ENCODE measurements at regions not wholly inside any gene's neighbourhood (a gene's known extent, or its start where the extent isn't known, plus 50 kb on each side); places are given as distances from the start of the nearest gene placed in this dataset.
A peak's percentile ranks its signal among the peaks of the same experiment; 100 is the strongest.
"Not testable (repeated sequence)": the region's sequence is repeated elsewhere in the genome, so short reads cannot be mapped to it uniquely, and the experiment has no call there.

DNA sequence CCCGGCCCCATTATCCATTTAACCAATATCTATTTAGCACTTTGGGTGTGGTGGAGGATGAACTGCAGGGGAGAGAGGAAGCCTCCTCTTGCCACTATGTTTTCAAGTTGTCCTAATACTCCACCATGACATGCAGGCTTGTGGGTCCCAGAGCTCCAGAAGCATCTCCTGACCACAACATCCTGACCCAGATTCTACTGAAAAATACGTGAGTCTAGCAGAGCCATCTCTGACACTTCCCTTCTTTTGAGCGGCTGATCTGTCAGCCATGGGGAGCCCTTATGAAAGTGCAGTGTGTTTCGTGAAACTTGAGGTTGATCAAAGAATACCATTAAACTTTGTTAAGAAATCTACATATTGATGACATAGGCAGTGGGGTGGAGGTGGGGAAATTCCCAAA lies 126.6 kb downstream of the UNC93B1 start:
- not testable (repeated sequence) for DNase-seq (ENCODE audit: low read depth, low spot score)

DNA sequence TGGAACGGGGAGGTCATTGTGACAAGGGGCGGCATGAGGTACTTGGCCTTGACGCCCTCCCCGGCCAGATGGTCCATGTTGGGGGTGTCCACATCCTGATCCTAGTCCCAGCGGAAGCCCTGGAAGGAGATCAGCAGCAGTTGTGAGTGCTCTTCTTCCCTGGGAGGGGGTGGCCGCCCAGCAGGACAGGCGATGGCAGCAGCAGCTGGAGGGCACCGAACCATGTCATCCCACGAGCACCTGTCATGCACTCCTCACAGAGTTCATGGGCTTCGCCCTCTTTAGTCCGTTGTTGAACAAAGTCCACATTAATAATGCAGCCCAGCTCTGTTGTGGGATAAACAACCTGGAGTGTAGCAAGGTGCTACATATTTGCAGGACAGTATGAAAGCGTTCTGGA lies 130.7 kb downstream of the UNC93B1 start:
- DNase-seq (ENCODE audit: low read depth, low spot score), result not testable (repeated sequence)

DNA sequence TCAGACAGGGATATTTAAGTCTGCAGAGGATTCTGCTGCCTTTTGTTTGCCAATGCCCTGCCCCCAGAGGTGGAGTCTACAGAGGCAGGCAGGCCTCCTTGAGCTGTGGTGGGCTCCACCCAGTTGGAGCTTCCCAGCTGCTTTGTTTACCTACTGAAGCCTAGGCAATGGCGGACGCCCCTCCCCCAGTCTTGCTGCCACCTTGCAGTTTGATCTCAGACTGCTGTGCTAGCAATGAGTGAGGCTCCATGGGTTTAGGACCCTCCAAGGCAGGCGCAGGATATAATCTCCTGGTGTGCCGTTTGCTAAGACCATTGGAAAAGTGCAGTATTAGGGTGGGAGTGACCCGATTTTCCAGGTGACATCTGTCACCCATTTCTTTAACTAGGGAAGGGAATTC lies 132.7 kb downstream of the UNC93B1 start:
- not testable (repeated sequence) for DNase-seq (ENCODE audit: low read depth, low spot score)

DNA sequence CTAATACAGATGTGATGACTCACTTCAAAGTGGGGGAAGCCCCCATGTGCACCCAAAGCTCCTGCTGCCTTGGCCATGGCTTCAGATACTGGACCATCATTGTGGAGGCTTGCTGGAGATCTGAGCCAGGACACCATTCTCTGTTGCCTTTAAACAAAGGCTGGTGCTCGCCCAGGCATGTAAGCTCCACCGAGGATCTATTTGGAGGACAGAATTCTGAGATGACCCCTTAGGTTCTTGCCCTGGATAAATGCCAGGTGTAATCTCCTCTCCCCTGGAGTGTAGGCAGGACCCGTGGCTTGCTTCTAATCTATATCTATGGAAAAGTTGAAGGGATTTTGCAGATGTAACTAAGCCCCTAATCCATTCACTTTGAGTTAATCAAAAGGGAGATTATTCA lies 141.0 kb downstream of the UNC93B1 start:
- not testable (repeated sequence) for DNase-seq (ENCODE audit: low read depth, low spot score)

DNA sequence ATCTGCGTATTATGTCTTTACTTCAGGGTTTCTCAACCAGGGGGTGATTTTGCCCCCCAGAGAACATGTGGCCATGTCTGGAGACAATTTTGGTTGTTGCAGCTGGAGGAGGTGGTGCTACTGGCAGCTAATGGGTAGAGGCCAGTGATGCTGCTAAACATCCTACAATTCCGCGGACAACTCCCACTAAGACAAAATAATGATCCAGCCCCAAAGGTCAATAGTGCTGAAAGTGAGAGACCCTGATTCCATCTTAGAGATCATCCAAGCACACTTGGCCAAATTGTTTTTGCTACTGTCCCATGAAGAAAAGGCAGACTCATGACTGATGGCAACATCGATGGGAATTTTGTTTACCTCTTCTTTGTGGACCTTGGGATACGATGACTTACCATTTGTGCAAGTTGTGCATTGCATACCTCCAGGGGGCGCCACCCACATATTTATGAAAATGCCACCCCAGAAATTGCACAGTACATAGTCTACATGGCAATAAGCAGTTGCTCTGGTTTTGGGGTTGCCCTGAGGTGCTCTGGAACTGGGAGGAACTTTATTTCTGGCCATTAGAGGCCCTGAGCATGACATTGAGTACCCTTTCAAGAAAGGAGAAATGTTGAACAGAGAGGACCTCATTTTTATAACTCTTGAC lies 144.3 kb downstream of the UNC93B1 start:
- not testable (repeated sequence) for DNase-seq (ENCODE audit: low read depth, low spot score)

DNA sequence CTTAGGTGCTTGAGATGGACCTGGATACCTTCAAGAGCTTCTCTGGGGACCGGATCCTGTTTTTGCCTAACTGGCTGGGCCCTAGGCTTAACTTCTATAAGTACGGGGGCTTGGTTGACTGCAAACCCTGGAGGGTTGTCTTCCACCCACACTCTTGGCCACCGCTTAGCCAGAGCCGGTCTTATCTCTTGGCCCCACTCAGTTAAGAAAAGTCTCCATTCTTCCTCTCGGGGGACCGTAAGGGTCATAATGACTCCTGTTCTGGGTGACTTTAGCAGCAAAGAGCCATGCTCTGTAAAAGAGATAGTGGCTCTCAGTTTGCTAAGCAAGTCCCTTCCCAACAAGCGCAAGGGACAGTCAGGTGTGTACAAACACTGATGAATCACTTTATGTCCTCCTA lies 153.2 kb downstream of the UNC93B1 start:
- DNase-seq (ENCODE audit: low read depth, low spot score), result not testable (repeated sequence)

DNA sequence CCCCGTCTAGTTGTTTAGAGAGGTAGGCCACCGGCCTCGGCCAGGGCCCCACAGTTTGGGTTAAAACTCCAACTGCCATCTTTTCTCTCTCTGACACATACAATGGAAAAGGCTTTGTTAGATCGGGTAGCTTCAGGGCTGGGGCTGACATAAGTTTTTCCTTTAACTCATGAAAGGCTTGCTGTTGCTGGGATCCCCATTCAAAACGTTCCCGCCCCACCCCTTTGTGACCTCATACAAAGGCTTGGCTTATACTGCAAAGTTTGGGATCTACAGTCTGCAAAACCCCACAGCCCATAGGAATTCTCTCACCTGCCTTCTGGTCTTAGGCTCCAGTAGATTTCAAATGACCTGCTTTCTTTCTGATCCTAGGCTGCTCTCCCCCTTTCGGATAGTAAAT lies 154.1 kb downstream of the UNC93B1 start:
- DNase-seq (ENCODE audit: low read depth, low spot score), result not testable (repeated sequence)

DNA sequence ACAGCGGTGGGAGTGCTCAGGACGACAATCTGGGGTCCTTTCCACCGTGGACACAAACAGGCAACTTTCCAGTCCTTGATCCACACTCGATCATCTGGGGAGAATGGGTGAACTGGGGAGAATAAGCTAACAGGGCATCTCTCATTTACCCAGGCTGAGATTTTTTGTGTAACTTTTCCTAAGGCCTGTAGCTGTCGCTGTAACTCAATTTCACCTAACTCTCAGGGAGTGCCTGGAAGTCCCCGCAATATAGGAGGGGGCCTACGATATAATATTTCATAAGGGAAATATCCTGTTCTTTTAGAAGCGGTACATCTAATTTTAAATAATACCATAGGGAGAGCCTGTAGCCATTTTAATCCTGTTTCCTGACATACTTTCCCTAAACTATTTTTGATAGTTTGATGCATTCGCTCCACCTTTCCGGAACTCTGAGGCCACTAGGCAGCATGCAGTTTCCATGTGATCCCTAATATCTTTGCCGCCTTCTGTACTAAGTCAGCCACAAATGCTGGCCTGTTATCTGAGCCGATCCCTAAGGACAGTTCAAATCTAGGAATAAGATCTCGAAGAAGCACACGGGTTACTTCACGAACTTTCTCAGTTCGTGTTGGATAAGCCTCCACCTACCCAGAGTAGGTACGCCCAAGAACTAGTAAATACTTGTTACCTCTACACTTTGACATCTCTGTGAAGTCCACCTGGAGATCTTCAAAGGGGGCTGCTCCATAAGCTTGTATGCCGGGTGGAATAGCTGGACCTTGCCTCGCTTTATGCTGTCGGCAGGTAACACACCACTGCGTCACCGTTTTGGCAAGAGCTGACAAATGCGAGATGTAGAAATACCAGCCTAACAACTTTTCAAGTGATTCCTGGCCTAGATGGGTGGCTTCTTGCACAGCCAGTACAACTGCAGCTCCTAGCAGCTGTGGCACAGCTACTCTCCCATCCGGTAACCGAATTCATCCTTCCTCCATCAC lies 155.7 kb downstream of the UNC93B1 start:
- DNase-seq (ENCODE audit: low read depth, low spot score), result peak; percentile 34

DNA sequence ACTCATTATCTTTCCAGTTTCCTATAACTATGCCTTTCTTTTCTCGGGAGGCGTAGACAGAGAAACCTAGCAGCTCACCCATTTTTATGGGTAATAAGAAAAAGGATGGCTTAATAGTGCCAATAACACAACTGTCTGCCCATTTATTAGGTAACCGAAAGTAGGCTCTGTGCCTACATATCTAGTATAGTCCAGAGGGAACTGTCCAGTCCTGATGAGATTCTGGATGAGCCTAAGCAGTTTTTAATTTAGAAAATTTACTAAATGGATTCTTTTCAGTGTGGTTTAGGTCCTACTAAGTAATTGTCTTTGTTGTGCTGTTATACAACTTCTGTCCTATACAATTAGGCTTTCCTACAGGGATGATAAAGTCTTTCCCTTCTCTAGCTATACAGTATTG lies 157.6 kb downstream of the UNC93B1 start:
- not testable (repeated sequence) for DNase-seq (ENCODE audit: low read depth, low spot score)

DNA sequence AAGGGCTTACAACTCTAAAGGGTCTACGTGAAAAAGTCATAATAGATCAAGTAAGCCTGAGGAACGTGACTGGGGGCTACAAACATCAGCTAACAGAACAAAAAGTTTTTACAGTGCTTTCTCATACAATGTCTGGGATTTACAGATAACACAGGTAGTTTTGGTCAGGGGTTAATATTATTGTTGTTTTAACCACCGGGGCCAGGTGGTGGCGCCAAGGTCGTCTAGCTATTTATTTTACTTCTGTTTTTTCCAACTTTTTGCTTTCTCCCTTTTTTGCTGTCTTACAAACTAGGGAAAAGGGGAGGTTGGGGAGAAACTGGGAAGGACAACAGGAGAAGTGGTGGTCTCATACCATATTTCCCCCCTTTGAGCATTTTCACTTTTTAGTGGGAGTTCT lies 158.6 kb downstream of the UNC93B1 start:
- DNase-seq (ENCODE audit: low read depth, low spot score), result not testable (repeated sequence)

DNA sequence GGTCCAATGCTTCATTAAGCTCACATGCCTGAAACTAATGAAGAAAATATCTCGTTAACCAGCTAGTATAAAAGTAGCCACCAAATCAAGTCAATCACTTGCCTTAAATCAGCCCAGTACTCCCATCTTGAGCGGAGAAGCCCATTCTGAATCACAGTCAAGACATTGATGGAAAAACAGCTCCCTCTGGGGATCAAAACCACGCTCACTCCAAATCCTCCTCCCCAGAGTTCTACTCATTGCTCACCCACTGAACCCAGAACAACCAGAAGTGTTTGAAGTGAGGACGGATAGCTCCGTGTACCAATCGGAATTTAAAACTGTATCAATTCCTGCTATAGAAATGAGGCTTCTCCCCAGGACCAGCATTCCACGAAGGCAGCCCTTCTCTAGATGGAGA lies 163.3 kb downstream of the UNC93B1 start:
- DNase-seq (ENCODE audit: low read depth, low spot score), result not testable (repeated sequence)

DNA sequence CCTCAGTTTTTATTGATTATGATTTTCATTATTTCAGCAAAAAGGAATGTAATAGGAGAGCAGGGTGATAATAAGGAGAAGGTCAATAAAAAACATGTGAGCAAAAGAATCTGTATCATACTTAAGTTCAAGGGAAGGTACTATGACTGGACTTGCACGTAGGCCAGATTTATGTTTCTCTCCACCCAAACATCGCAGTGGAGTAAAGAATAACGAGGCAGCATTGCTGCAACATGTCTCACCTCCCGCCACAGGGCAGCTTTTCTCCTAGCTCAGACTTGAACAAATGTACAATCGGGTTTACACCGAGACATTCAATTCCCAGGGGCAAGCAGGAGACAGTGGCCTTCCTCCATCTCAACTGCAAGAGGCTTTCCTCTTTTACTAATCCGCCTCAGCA lies 155.7 kb upstream of the ALDH3B2 start:
- DNase-seq (ENCODE audit: low read depth, low spot score), result not testable (repeated sequence)

DNA sequence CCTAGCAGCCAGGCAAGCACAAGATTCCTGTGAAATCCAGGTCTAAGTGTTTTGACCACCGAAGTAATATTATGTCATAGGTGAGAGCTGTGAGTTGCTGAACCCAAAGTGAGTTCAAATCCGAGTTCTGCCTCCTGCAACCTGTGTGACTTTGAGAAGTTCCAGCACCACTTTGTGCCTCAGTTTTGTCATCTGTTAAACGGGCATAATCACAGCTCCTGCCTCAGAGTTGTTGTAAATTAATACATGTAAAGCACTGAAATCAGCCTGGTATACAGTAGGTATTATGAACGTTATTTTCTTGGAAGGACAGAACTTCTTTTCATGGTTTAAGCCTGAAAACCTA lies 152.5 kb upstream of the ALDH3B2 start:
- DNase-seq (ENCODE audit: low read depth, low spot score), result not testable (repeated sequence)

DNA sequence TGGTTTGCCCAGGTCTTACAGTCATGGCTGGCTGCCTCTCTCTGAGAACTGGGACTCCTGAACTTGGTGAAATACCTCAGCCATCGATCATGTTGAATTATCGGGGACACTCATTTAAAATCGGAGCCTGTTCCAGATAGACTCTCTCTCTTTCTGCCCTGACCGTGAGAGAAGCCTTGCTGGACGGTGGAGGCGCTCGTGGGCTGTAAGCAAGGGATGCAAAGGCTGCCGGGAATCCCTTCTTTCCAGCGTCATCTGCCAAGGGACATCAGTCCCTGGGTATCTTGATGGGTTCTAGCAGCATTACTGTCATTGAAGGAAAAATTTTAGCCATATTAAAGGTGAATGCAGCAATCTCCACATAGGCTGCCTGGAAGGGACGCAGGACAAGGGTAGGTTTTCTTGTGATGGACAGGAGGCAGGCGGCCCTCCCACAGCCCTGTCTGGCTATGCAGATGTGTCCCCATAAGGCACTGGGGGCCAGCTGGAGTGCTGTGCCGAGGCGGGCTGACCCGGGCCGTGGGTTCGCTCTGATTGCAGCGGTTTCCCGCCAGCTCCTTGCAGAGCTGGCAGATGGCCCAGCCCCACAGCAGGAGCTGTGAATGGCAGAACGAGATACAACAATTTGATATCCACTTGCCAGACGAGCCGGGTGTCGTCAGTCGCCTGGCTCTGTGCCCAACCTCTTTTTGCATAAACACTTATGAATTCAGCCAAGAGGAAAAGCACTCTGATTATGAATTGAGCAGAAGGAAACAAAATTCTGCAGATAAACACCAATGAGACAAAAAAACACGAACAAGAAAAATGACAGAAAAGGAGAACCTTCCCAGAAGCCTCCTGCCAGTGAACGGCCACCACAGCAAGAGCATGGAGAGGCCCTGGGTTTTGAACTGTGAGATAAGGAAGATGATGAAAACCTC lies 151.9 kb upstream of the ALDH3B2 start:
- peak; percentile 31 for DNase-seq (ENCODE audit: low read depth, low spot score)

DNA sequence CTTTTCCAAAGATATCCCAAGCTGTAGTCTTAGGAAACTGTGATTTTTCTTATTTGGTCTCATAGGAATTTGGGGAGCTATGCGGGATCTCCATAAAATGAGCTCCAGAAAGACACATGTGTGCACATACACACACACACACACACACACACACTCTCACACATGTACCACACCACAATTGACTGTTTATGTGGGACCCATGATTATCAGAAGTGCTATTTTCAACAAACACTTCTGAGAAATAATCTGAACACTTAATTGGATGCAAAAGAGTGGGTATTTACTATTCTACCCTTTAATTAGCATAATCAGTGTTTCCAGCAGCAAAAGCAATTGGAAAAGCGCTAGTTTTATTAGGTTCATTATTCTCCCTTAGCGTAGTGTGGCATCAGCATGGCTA lies 150.4 kb upstream of the ALDH3B2 start:
- not testable (repeated sequence) for DNase-seq (ENCODE audit: low read depth, low spot score)

DNA sequence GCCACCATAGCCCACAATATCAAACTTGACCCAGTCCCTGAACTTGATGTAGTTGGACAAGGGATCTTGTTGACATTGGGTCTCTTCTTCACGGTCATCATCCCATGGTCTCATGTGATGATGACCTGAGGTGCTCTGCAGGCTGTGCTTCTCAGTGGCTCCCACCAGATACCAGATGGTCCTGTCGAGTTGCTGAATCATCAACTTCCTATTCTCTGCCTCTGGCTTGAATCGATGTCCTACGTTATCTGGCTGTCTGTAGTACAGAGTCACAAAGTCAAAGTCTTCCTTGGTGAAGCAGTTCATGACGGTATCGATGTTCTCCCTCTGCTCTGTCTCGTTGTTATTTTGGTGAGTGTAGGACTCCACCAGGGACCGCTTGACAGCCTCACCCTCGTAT lies 145.7 kb upstream of the ALDH3B2 start:
- DNase-seq (ENCODE audit: low read depth, low spot score), result no peak

DNA sequence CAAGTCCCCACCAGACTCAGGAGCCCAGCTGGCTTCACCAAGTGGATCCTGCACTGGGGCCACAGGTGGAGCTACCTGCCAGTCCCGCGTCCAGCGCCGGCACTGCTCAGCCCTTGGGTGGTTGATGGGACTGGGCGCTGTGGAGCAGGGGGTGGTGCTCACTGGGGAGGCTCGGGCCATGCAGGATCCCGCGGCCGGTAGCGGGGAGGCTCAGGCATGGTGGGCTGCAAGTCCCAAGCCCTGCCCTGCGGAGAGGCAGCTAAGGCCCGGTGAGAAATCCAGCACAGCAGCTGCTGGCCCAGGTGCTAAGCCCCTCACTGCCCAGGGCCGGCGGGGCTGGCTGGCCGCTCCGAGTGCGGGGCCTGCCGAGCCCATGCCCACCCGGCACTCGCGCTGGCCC lies 143.1 kb upstream of the ALDH3B2 start:
- not testable (repeated sequence) for DNase-seq (ENCODE audit: low read depth, low spot score)

DNA sequence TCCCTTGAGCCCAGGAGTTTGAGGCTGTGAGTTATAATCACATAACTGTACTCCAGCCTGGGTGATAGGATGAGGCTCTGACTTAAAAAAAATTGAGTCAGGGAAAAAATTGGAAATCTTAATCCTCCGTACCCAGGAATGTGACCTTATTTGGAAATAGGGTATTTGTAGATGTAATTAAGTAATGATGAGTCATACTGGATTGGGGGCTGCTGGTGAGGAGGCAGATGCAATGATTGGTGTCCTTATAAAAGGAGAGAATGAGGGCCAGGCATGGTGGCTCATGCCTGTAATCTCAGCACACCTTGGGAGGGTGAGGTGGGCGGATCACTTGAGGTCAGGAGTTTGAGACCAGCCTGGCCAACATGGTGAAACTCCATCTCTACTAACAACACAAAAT lies 134.9 kb upstream of the ALDH3B2 start:
- not testable (repeated sequence) for DNase-seq (ENCODE audit: low read depth, low spot score)

DNA sequence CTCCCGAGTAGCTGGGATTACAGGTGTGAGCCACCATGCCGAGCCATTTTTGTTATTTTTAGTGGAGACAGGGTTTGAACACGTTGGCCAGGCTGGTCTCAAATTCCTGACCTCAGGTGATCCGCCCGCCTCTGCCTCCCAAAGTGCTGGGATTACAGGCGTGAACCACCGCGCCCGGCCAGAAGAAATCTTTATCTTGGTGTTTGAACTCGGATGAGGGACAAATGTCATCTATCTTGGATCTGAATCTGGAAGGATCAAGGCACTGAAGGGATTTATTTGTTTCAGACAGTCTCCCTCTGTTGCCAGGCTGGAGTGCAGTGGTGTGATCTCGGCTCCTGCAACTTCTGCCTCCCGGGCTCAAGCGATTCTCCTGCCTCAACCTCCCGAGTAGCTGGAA lies 133.5 kb upstream of the ALDH3B2 start:
- DNase-seq (ENCODE audit: low read depth, low spot score), result not testable (repeated sequence)

DNA sequence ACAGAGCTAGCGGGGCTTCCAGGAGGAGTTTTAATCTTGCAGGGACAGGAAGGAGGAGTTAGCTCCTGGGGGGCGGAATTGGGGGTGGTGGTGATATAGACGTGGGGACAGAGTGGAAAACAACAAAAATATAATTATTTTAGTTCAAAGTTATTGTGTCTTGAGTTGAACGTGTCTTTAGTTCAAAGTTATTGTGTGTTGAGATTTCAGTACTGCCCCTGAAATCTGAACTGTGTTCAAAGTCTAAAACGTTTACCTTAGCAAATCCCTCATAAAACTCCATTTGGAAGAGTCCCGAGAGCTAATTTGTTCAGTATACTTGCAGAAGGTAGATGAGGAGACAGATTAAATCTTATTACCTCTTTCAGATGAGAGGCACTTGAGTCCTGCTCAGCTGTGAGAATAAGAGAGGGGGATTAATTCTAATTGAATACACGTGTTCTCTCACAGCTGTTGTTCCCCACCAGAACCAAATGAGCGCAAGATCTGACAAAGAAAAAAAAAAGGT lies 132.4 kb upstream of the ALDH3B2 start:
- not testable (repeated sequence) for DNase-seq (ENCODE audit: low read depth, low spot score)

DNA sequence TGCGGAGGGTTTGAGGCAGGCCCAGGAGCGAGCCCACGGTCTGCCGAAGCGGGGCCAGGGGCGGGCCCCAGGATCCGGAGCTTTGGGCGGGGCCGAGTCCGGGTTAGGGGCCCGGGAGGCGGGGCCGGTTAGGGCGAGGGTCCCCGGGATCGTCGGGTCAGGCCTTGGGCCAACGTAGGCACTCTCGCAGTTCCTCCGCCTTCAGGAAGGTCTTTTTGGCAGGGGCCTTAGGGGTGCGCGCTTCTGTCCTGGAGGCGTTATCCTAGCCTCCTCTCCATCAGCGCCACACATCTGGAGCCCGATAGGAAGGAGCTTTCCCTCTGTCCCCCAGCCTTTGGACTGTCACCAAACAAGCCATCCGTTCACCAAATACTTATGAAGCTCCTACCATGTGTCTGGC lies 131.8 kb upstream of the ALDH3B2 start:
- not testable (repeated sequence) for DNase-seq (ENCODE audit: low read depth, low spot score)
